HG03196 (cell line): ENCODE measurements at regions not wholly inside any gene's neighbourhood (a gene's known extent, or its start where the extent isn't known, plus 50 kb on each side); places are given as distances from the start of the nearest gene placed in this dataset.

Experiments used
- ATAC-seq: cut with Tn5 transposase; IDR thresholded peaks from one replicate; pipeline ENCODE4 v1.9.1; 2021; ENCODE audit not compliant: unreplicated experiment

- no peak for ATAC-seq
Measured at GRCh38 chr9:14967450-14968321, 57.5 kb upstream of the FREM1 start.

- no peak for ATAC-seq
Measured at GRCh38 chr9:14962193-14962882, 52.1 kb upstream of the FREM1 start.

- ATAC-seq: no peak
Measured at GRCh38 chr9:14961372-14962068, 51.3 kb upstream of the FREM1 start.

DNA sequence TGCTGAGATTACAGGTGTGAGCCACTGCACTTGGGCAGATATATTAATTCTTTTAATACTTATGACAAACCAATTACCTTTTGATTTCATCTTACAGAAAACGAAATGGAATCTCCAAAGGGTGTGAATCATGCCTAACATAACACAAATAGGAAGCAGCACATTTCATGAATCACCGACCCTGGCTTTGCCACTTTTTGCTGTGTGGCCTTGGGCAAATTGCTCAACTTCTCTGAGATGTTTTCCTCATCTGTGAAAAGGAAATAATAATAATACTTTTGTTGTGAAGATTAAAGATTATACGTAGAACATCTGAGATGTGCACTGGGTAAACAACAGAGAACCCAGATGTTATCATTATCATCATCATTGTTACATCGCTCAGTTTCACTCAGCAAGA is 50.7 kb upstream of the FREM1 start:
- no peak for ATAC-seq
